GM12878 (cell line): ENCODE measurements at regions not wholly inside any gene's neighbourhood (a gene's known extent, or its start where the extent isn't known, plus 50 kb on each side); places are given as distances from the start of the nearest gene placed in this dataset.

Experiments
- CEBPZ ChIP-seq: fragments of 150-350 bp; IDR thresholded peaks from 2 replicates; pipeline ENCODE4 v1.6.1; 2016; ENCODE audit warnings: low read depth, low read length
- CTCF ChIP-seq, 3 experiments: IDR thresholded peaks in 2 of 3; conservative IDR thresholded peaks in 1 of 3; 2 replicates each; pipeline ENCODE4 v1.5.1; 2011; ENCODE audit warnings: low read depth in 3 of 3, low read length in 3 of 3, mild to moderate bottlenecking in 3 of 3, control low read depth in 2 of 3, moderate library complexity in 2 of 3, inconsistent platforms in 1 of 3, mixed read lengths in 1 of 3; ENCODE audit not compliant: control insufficient read depth in 2 of 3, insufficient read depth in 1 of 3; ENCODE audit errors: extremely low read depth in 1 of 3
- MTA3 ChIP-seq: IDR thresholded peaks from 2 replicates; pipeline ENCODE4 v1.6.1; 2012; ENCODE audit warnings: low read length, inconsistent platforms, borderline replicate concordance
- NR2C2 ChIP-seq: IDR thresholded peaks from 2 replicates; pipeline ENCODE4 v1.6.1; 2011; ENCODE audit warnings: borderline replicate concordance, low read depth; ENCODE audit not compliant: control insufficient read depth, insufficient read length
- YBX1 ChIP-seq: fragments of 450-650 bp; IDR thresholded peaks from 2 replicates; pipeline ENCODE4 v1.6.1; 2016; ENCODE audit warnings: antibody characterized with exemption
- ZNF217 ChIP-seq: fragments of 450-650 bp; IDR thresholded peaks from 2 replicates; pipeline ENCODE4 v1.6.1; 2017; ENCODE audit warnings: antibody characterized with exemption, mild to moderate bottlenecking
- ZNF592 ChIP-seq: fragments of 450-650 bp; IDR thresholded peaks from 2 replicates; pipeline ENCODE4 v1.6.1; 2017; ENCODE audit warnings: mild to moderate bottlenecking, moderate library complexity
- ZNF622 ChIP-seq: fragments of 450-650 bp; IDR thresholded peaks from 2 replicates; pipeline ENCODE4 v1.6.1; 2017; ENCODE audit warnings: mild to moderate bottlenecking, inconsistent platforms

GRCh38 chr2:200102971-200103370 lies 147.6 kb downstream of the MAIP1 start (continued):
- TF ChIP-seq CEBPZ, result no peak
- TF ChIP-seq MTA3, result no peak
- TF ChIP-seq YBX1, result no peak
- no peak for TF ChIP-seq ZNF217
- TF ChIP-seq CTCF (IDR thresholded peaks at IDR 0.05 in 2 of 3, conservative IDR thresholded peaks at IDR 0.05 in 1 of 3; ENCODE audit: control insufficient read depth in 2 of 3, extremely low read depth in 1 of 3, insufficient read depth in 1 of 3, low read depth in 3 of 3, low read length in 3 of 3), result no peak
- TF ChIP-seq ZNF592, result no peak
- no peak for TF ChIP-seq NR2C2
- TF ChIP-seq ZNF622, result no peak
